GM23338 (cell line): ENCODE measurements at regions not wholly inside any gene's neighbourhood (a gene's known extent, or its start where the extent isn't known, plus 50 kb on each side); places are given as distances from the start of the nearest gene placed in this dataset.

Source experiments
- ATAC-seq: fragments of 200-7000 bp; cut with Tn5 transposase; 3 replicates; pipeline ENCODE4 v1.9.1; 2020
- DNase-seq: peaks from one replicate; pipeline ENCODE4 v3.0.0-alpha.2; 2015; ENCODE audit warnings: low spot score
- H2AFZ ChIP-seq: fragments of 200-600 bp; sonication (generic); 2 replicates; pipeline ENCODE4 v1.8.0; 2016; ENCODE audit warnings: antibody characterized with exemption, mild to moderate bottlenecking, moderate library complexity
- H3F3A ChIP-seq: fragments of 200-600 bp; sonication (generic); replicated peaks from 2 replicates; pipeline ENCODE4 v1.8.0; 2017; ENCODE audit warnings: antibody characterized with exemption, mixed run types, low read depth
- H3K27ac ChIP-seq: fragments of 200-600 bp; sonication (generic); 2 replicates; pipeline ENCODE4 v1.6.1; 2016; ENCODE audit warnings: low read depth
- H3K27me3 ChIP-seq: fragments of 200-600 bp; sonication (generic); 2 replicates; pipeline ENCODE4 v1.8.0; 2016; ENCODE audit warnings: mild to moderate bottlenecking, mixed run types, moderate library complexity; ENCODE audit not compliant: insufficient read depth
- H3K36me3 ChIP-seq: fragments of 200-600 bp; sonication (generic); 2 replicates; pipeline ENCODE4 v1.8.0; 2016; ENCODE audit warnings: mild to moderate bottlenecking; ENCODE audit not compliant: insufficient read depth
- H3K4me1 ChIP-seq: fragments of 200-600 bp; sonication (generic); 2 replicates; pipeline ENCODE4 v1.8.0; 2016; ENCODE audit warnings: mild to moderate bottlenecking, moderate library complexity; ENCODE audit not compliant: insufficient read depth
- H3K4me2 ChIP-seq: fragments of 200-600 bp; sonication (generic); 2 replicates; pipeline ENCODE4 v1.7.1; 2017; ENCODE audit warnings: mixed run types
- H3K4me3 ChIP-seq: fragments of 200-600 bp; sonication (generic); 2 replicates; pipeline ENCODE4 v1.6.1; 2016; ENCODE audit warnings: mixed run types
- H3K79me2 ChIP-seq: fragments of 200-600 bp; sonication (generic); replicated peaks from 2 replicates; pipeline ENCODE4 v1.8.0; 2017; ENCODE audit warnings: mild to moderate bottlenecking; ENCODE audit not compliant: insufficient read depth
- H3K9me2 ChIP-seq: fragments of 200-600 bp; sonication (generic); 2 replicates; pipeline ENCODE4 v1.8.0; 2017; ENCODE audit not compliant: insufficient read depth
- H4K20me1 ChIP-seq: fragments of 200-600 bp; sonication (generic); replicated peaks from 2 replicates; pipeline ENCODE4 v1.8.0; 2017; ENCODE audit warnings: mild to moderate bottlenecking; ENCODE audit not compliant: insufficient read depth
- H3K27ac Mint-ChIP-seq: 2 replicates; pipeline ENCODE4 v1.8.0; 2020; ENCODE audit warnings: inconsistent platforms, mild to moderate bottlenecking, moderate library complexity, mixed read lengths
- H3K27me3 Mint-ChIP-seq: 3 replicates; pipeline ENCODE4 v1.8.0; 2022; ENCODE audit warnings: low read depth, mild to moderate bottlenecking, moderate library complexity, mixed read lengths, inconsistent platforms; ENCODE audit not compliant: insufficient read depth, poor library complexity
- H3K36me3 Mint-ChIP-seq: 3 replicates; pipeline ENCODE4 v1.8.0; 2021; ENCODE audit warnings: low read depth, mild to moderate bottlenecking, inconsistent platforms, moderate library complexity, mixed read lengths
- H3K4me1 Mint-ChIP-seq: 3 replicates; pipeline ENCODE4 v1.8.0; 2020; ENCODE audit warnings: mild to moderate bottlenecking, inconsistent platforms, mixed read lengths
- H3K4me3 Mint-ChIP-seq: 3 replicates; pipeline ENCODE4 v1.8.0; 2021; ENCODE audit warnings: moderate library complexity, mild to moderate bottlenecking, inconsistent platforms, mixed read lengths
- H3K9me3 Mint-ChIP-seq: 3 replicates; pipeline ENCODE4 v1.8.0; 2020; ENCODE audit warnings: moderate library complexity, mild to moderate bottlenecking, inconsistent platforms, mixed read lengths
- CREB1 ChIP-seq: fragments of 250-450 bp; sonication (Bioruptor Pico); IDR thresholded peaks from 2 replicates; pipeline ENCODE4 v1.5.0; 2020; ENCODE audit warnings: low read depth, mild to moderate bottlenecking, moderate library complexity
- EZH2 ChIP-seq: fragments of 200-600 bp; sonication (generic); IDR thresholded peaks from one replicate; pipeline ENCODE4 v1.8.0; 2017; ENCODE audit warnings: antibody characterized with exemption, mild to moderate bottlenecking, low read depth; ENCODE audit not compliant: unreplicated experiment
- EZH2phosphoT487 ChIP-seq: fragments of 200-600 bp; sonication (generic); IDR thresholded peaks from one replicate; pipeline ENCODE4 v1.8.1; 2018; ENCODE audit warnings: antibody characterized with exemption; ENCODE audit not compliant: unreplicated experiment
- JUNB ChIP-seq: IDR thresholded peaks from one replicate; pipeline ENCODE4 v1.6.1; 2016; ENCODE audit warnings: antibody characterized with exemption; ENCODE audit not compliant: unreplicated experiment
- NANOG ChIP-seq: IDR thresholded peaks from 2 replicates; pipeline ENCODE4 v1.6.1; 2016; ENCODE audit warnings: antibody characterized with exemption, borderline replicate concordance
- POLR2AphosphoS5 ChIP-seq: IDR thresholded peaks from 2 replicates; pipeline ENCODE4 v1.6.1; 2016; ENCODE audit warnings: antibody characterized with exemption, low read depth
- STAT1 ChIP-seq: IDR thresholded peaks from one replicate; pipeline ENCODE4 v1.6.1; 2016; ENCODE audit warnings: antibody characterized with exemption; ENCODE audit not compliant: unreplicated experiment
- ZNF114 ChIP-seq: fragments of 250-450 bp; sonication (Bioruptor Pico); IDR thresholded peaks from 2 replicates; pipeline ENCODE4 v1.5.0; 2020; ENCODE audit warnings: mild to moderate bottlenecking, moderate library complexity
- ZNF331 ChIP-seq: fragments of 250-450 bp; sonication (Bioruptor Pico); IDR thresholded peaks from 2 replicates; pipeline ENCODE4 v1.5.0; 2020; ENCODE audit warnings: low read depth, mild to moderate bottlenecking, moderate library complexity
- TF ChIP-seq, protein P1 (sequence below): IDR thresholded peaks from one replicate; pipeline ENCODE4 v1.6.1; 2018; ENCODE audit warnings: antibody characterized with exemption; ENCODE audit not compliant: unreplicated experiment
- TF ChIP-seq, protein P2 (sequence below), 2 experiments: fragments of 200-600 bp in 1 of 2; sonication (generic) in 1 of 2; conservative IDR thresholded peaks; 2 replicates each; pipeline versions ENCODE4 v1.5.1 to v1.6.1; 2016 to 2017; ENCODE audit warnings: antibody characterized with exemption in 2 of 2, low read depth in 2 of 2, mild to moderate bottlenecking in 2 of 2, moderate library complexity in 1 of 2

DNA sequence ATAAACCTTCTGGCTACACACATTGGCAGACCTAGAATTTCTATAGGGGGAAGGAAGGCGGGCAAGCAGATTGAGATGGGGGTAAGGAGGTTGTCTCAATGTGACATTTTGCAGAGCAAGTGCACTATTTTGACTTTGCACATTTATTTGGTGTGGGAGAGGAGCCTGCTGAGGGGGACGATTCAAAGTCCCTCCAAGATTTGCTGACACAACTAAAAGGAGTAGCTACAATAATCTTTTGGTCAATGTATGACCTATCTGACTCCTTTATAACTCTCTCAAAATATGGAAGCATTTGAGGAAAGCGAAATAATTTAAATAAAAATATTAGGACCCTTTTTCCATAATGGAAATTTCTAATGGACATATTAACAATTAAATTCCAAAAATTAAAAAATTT lies 274.9 kb upstream of the PPARGC1A start:
- peaks cover 2% of the 10 kb centered on the region; the same call in 1 of the 3 replicates for H3K4me1 Mint-ChIP-seq
- no peaks in the 10 kb centered on the region for H3K36me3 Mint-ChIP-seq
- Histone ChIP-seq H3K79me2 (no peaks in the 10 kb centered on the region), H3K36me3 (no peaks in the 10 kb centered on the region), H3K4me2 (no peak overlapping the region), H3F3A (no peaks in the 10 kb centered on the region), H4K20me1 (no peaks in the 10 kb centered on the region), H3K9me2 (no peaks in the 10 kb centered on the region), H2AFZ (no peak overlapping the region), H3K4me1 (no peaks in the 10 kb centered on the region), H3K27ac (no peak overlapping the region), H3K27me3 (no peaks in the 10 kb centered on the region), H3K4me3 (no peak overlapping the region)
- DNase-seq (no peak), ATAC-seq (no peak)
- H3K4me3 Mint-ChIP-seq, result no peak overlapping the region
- no peak overlapping the region for H3K27ac Mint-ChIP-seq
- H3K9me3 Mint-ChIP-seq, result no peaks in the 10 kb centered on the region
- TF ChIP-seq, protein P1, sequence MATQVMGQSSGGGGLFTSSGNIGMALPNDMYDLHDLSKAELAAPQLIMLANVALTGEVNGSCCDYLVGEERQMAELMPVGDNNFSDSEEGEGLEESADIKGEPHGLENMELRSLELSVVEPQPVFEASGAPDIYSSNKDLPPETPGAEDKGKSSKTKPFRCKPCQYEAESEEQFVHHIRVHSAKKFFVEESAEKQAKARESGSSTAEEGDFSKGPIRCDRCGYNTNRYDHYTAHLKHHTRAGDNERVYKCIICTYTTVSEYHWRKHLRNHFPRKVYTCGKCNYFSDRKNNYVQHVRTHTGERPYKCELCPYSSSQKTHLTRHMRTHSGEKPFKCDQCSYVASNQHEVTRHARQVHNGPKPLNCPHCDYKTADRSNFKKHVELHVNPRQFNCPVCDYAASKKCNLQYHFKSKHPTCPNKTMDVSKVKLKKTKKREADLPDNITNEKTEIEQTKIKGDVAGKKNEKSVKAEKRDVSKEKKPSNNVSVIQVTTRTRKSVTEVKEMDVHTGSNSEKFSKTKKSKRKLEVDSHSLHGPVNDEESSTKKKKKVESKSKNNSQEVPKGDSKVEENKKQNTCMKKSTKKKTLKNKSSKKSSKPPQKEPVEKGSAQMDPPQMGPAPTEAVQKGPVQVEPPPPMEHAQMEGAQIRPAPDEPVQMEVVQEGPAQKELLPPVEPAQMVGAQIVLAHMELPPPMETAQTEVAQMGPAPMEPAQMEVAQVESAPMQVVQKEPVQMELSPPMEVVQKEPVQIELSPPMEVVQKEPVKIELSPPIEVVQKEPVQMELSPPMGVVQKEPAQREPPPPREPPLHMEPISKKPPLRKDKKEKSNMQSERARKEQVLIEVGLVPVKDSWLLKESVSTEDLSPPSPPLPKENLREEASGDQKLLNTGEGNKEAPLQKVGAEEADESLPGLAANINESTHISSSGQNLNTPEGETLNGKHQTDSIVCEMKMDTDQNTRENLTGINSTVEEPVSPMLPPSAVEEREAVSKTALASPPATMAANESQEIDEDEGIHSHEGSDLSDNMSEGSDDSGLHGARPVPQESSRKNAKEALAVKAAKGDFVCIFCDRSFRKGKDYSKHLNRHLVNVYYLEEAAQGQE, result no peak
- TF ChIP-seq EZH2phosphoT487 (no peak), NANOG (no peak), EZH2 (no peak), CREB1 (CRISPR knock-in tag) (no peak)
- TF ChIP-seq, protein P2, sequence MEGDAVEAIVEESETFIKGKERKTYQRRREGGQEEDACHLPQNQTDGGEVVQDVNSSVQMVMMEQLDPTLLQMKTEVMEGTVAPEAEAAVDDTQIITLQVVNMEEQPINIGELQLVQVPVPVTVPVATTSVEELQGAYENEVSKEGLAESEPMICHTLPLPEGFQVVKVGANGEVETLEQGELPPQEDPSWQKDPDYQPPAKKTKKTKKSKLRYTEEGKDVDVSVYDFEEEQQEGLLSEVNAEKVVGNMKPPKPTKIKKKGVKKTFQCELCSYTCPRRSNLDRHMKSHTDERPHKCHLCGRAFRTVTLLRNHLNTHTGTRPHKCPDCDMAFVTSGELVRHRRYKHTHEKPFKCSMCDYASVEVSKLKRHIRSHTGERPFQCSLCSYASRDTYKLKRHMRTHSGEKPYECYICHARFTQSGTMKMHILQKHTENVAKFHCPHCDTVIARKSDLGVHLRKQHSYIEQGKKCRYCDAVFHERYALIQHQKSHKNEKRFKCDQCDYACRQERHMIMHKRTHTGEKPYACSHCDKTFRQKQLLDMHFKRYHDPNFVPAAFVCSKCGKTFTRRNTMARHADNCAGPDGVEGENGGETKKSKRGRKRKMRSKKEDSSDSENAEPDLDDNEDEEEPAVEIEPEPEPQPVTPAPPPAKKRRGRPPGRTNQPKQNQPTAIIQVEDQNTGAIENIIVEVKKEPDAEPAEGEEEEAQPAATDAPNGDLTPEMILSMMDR (conservative IDR thresholded peaks at IDR 0.05; ENCODE audit: low read depth in 2 of 2), result no peak
- H3K27me3 Mint-ChIP-seq, result no peaks in the 10 kb centered on the region

DNA sequence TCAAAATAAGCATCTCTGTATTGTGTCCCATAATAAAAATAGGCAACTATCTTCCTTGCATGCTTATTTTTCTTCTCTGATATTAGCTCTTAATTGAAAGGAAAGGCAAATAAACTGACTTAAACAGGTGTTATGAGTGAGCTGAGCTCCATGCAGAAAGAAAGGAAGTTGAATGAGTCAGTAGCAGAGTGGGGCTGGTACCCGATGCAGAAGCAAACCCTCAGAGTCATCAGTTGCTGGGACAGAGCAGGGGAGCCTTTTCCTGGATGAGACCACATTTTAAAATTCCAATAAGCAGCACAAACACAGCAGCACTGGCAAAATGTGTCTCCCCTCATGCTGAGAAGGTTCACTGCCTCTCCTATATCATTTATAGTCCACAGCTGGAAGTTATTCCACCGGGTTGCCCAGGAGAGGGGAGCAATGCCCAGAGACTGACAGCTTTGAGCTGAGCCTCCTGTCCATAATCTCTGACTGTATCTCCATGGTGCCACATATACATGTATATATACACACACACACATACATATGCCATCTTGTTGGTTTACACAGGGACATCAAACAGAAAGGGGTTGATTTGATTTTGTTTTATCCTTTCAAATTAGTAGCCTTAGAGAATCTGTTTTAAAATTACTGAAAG lies 274.3 kb upstream of the PPARGC1A start:
- no peak overlapping the region for H3K4me2 ChIP-seq
- no peak overlapping the region for H3K4me3 ChIP-seq
- Mint-ChIP-seq H3K4me3 (no peak overlapping the region), H3K36me3 (no peaks in the 10 kb centered on the region), H3K27ac (no peak overlapping the region), H3K4me1 (no peaks in the 10 kb centered on the region), H3K9me3 (no peaks in the 10 kb centered on the region), H3K27me3 (no peaks in the 10 kb centered on the region)
- ATAC-seq (no peak), DNase-seq (no peak)
- no peaks in the 10 kb centered on the region for H3K9me2 ChIP-seq
- H3K27ac ChIP-seq, result no peak overlapping the region
- H3F3A ChIP-seq, result no peaks in the 10 kb centered on the region
- no peaks in the 10 kb centered on the region for H3K4me1 ChIP-seq
- no peaks in the 10 kb centered on the region for H3K36me3 ChIP-seq
- H3K79me2 ChIP-seq, result no peaks in the 10 kb centered on the region
- H3K27me3 ChIP-seq, result no peaks in the 10 kb centered on the region
- no peak overlapping the region for H2AFZ ChIP-seq
- no peaks in the 10 kb centered on the region for H4K20me1 ChIP-seq
- TF ChIP-seq ZNF114 (CRISPR knock-in tag) (no peak), JUNB (no peak), STAT1 (no peak), CREB1 (CRISPR knock-in tag) (no peak), EZH2phosphoT487 (no peak), ZNF331 (CRISPR knock-in tag) (no peak), POLR2AphosphoS5 (no peak), NANOG (no peak)
- TF ChIP-seq, protein P2 (conservative IDR thresholded peaks at IDR 0.05; ENCODE audit: low read depth in 2 of 2), result no peak
- TF ChIP-seq, protein P1, result no peak
